K562 (cell line): ENCODE measurements at regions not wholly inside any gene's neighbourhood (a gene's known extent, or its start where the extent isn't known, plus 50 kb on each side); places are given as distances from the start of the nearest gene placed in this dataset.

Experiments used
- CREB1 ChIP-seq, 2 experiments: sonication (generic) in 1 of 2; formaldehyde crosslinking in 1 of 2; IDR thresholded peaks; 2 replicates each; pipeline versions ENCODE4 v1.6.1 to v1.8.0; 2012 to 2022; ENCODE audit warnings: inconsistent platforms in 1 of 2, mild to moderate bottlenecking in 1 of 2, missing genetic modification reagents in 1 of 2, moderate library complexity in 1 of 2
- PHF21A ChIP-seq: fragments of 450-650 bp; IDR thresholded peaks from 2 replicates; pipeline ENCODE4 v1.6.1; 2017; ENCODE audit warnings: low read depth, borderline replicate concordance
- TAL1 ChIP-seq: fragments of 450-650 bp; IDR thresholded peaks from 2 replicates; pipeline ENCODE4 v1.6.1; 2016; ENCODE audit warnings: mild to moderate bottlenecking
- TF ChIP-seq, protein P1 (sequence below), 2 experiments: fragments of 150-350 bp in 1 of 2; IDR thresholded peaks; 2 replicates each; pipeline ENCODE4 v1.6.1; 2012 to 2016; ENCODE audit warnings: low read depth in 2 of 2, low read length in 2 of 2, mild to moderate bottlenecking in 1 of 2, moderate library complexity in 1 of 2
- TF ChIP-seq, protein P2 (sequence below): fragments of 450-650 bp; formaldehyde crosslinking; IDR thresholded peaks from 2 replicates; pipeline ENCODE4 v1.4.0; 2022; ENCODE audit warnings: missing genetic modification characterization
- TF ChIP-seq, protein P3 (sequence below): sonication (generic); formaldehyde crosslinking; IDR thresholded peaks from 2 replicates; pipeline ENCODE4 v1.8.1; 2023; ENCODE audit warnings: mild to moderate bottlenecking, missing genetic modification reagents

DNA sequence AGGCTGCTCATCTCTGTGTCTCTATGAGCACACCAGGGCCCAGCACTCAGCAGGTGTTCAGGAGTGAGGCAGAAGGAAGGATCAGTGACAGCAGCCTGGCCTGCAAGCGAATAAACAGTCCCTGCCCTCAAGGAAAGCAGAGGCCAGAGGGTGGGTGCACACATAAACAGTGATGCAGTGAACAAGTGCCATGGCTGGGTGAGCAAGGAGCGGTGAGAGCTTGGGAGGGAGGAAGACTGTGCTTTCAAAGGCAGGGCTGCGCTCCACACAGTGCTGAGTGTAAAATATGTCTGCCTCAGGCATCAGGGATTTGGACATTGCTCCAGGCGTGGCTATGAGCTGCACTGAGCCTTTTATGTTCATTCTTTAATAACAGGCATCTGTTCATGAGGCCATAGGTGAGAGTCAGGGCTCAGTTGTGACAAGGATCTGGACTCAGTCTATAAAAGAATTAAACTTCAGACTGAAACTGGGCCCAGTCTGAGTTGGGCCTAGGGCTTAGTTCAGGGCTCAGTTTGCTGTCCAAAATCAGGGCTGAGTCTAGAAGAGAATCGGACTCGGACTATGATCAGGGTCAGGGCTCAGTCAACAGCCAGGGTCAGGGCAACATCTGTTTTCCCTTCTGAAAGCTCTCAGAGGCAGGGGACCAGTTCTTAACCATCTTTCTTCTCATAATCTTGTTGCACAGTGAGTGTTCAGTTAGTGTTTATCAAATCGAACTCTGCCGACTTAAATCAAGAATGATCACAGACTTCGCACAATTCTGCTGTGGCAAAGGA, 213.7 kb downstream of the FOXD2 start (continued):
- TF ChIP-seq, protein P1, sequence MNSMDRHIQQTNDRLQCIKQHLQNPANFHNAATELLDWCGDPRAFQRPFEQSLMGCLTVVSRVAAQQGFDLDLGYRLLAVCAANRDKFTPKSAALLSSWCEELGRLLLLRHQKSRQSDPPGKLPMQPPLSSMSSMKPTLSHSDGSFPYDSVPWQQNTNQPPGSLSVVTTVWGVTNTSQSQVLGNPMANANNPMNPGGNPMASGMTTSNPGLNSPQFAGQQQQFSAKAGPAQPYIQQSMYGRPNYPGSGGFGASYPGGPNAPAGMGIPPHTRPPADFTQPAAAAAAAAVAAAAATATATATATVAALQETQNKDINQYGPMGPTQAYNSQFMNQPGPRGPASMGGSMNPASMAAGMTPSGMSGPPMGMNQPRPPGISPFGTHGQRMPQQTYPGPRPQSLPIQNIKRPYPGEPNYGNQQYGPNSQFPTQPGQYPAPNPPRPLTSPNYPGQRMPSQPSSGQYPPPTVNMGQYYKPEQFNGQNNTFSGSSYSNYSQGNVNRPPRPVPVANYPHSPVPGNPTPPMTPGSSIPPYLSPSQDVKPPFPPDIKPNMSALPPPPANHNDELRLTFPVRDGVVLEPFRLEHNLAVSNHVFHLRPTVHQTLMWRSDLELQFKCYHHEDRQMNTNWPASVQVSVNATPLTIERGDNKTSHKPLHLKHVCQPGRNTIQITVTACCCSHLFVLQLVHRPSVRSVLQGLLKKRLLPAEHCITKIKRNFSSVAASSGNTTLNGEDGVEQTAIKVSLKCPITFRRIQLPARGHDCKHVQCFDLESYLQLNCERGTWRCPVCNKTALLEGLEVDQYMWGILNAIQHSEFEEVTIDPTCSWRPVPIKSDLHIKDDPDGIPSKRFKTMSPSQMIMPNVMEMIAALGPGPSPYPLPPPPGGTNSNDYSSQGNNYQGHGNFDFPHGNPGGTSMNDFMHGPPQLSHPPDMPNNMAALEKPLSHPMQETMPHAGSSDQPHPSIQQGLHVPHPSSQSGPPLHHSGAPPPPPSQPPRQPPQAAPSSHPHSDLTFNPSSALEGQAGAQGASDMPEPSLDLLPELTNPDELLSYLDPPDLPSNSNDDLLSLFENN (IDR thresholded peaks at IDR 0.05; ENCODE audit: low read depth in 2 of 2, low read length in 2 of 2), result no peak
- no peak for TF ChIP-seq CREB1 (IDR thresholded peaks at IDR 0.05)
- no peak for TF ChIP-seq CREB1 (CRISPR knock-in tag; IDR thresholded peaks at IDR 0.05)
- no peak for TF ChIP-seq PHF21A
- TF ChIP-seq TAL1, result no peak
- TF ChIP-seq, protein P2, sequence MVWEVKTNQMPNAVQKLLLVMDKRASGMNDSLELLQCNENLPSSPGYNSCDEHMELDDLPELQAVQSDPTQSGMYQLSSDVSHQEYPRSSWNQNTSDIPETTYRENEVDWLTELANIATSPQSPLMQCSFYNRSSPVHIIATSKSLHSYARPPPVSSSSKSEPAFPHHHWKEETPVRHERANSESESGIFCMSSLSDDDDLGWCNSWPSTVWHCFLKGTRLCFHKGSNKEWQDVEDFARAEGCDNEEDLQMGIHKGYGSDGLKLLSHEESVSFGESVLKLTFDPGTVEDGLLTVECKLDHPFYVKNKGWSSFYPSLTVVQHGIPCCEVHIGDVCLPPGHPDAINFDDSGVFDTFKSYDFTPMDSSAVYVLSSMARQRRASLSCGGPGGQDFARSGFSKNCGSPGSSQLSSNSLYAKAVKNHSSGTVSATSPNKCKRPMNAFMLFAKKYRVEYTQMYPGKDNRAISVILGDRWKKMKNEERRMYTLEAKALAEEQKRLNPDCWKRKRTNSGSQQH (CRISPR knock-in tag), result no peak
- TF ChIP-seq, protein P3, sequence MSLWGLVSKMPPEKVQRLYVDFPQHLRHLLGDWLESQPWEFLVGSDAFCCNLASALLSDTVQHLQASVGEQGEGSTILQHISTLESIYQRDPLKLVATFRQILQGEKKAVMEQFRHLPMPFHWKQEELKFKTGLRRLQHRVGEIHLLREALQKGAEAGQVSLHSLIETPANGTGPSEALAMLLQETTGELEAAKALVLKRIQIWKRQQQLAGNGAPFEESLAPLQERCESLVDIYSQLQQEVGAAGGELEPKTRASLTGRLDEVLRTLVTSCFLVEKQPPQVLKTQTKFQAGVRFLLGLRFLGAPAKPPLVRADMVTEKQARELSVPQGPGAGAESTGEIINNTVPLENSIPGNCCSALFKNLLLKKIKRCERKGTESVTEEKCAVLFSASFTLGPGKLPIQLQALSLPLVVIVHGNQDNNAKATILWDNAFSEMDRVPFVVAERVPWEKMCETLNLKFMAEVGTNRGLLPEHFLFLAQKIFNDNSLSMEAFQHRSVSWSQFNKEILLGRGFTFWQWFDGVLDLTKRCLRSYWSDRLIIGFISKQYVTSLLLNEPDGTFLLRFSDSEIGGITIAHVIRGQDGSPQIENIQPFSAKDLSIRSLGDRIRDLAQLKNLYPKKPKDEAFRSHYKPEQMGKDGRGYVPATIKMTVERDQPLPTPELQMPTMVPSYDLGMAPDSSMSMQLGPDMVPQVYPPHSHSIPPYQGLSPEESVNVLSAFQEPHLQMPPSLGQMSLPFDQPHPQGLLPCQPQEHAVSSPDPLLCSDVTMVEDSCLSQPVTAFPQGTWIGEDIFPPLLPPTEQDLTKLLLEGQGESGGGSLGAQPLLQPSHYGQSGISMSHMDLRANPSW (CRISPR knock-in tag), result no peak
